Activated T-cell treated with anti-CD3 and anti-CD28 coated beads, Interleukin-2, amount 50 U/mL, for 24 hours (primary cell): ENCODE measurements at regions not wholly inside any gene's neighbourhood (a gene's known extent, or its start where the extent isn't known, plus 50 kb on each side); places are given as distances from the start of the nearest gene placed in this dataset.

Source experiments
- DNase-seq: peaks from one replicate; pipeline ENCODE4 v3.0.0-alpha.2; 2020
- H3K27ac Mint-ChIP-seq: 2 replicates; pipeline ENCODE4 v1.8.0; 2020; ENCODE audit warnings: mild to moderate bottlenecking, mixed read lengths
- H3K27me3 Mint-ChIP-seq: 2 replicates; pipeline ENCODE4 v1.8.0; 2020; ENCODE audit warnings: mixed read lengths
- H3K36me3 Mint-ChIP-seq: 2 replicates; pipeline ENCODE4 v1.8.0; 2020; ENCODE audit warnings: low read depth, mixed read lengths
- H3K4me1 Mint-ChIP-seq: 2 replicates; pipeline ENCODE4 v1.8.0; 2020; ENCODE audit warnings: low read depth, mixed read lengths
- H3K4me3 Mint-ChIP-seq: 2 replicates; pipeline ENCODE4 v1.8.0; 2020; ENCODE audit warnings: mild to moderate bottlenecking, moderate library complexity, mixed read lengths
- H3K9me3 Mint-ChIP-seq: 2 replicates; pipeline ENCODE4 v1.8.0; 2020; ENCODE audit warnings: mixed read lengths

DNA sequence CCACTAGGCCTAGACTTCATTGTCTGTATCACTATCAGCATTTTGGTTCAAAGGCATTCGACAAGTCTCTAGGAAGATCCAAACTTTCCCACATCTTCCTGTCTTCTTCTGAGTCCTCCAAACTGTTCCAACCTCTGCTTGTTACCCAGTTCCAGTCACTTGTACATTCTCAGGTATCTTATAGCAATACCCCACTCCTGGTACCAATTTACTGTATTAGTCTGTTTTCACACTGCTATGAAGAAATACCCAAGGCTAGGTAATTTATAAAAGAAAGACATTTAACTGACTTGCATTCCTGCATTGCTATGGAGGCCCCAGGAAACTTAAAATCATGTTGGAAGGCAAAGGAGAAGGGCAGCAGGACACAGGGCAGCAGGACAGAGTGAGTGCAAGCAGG, 293.9 kb downstream of the ARAP2 start:
- no peak overlapping the region for H3K27ac Mint-ChIP-seq
- DNase-seq, result no peak
- H3K36me3 Mint-ChIP-seq, result no peaks in the 10 kb centered on the region
- no peaks in the 10 kb centered on the region for H3K4me1 Mint-ChIP-seq
- no peak overlapping the region for H3K4me3 Mint-ChIP-seq
- peaks cover 15% of the 10 kb centered on the region for H3K9me3 Mint-ChIP-seq
- H3K27me3 Mint-ChIP-seq, result no peaks in the 10 kb centered on the region

GRCh38 chr4:35952751-35953150, 291.6 kb downstream of the ARAP2 start:
- H3K9me3 Mint-ChIP-seq, result peaks cover 30% of the 10 kb centered on the region
- H3K36me3 Mint-ChIP-seq, result no peaks in the 10 kb centered on the region

DNA sequence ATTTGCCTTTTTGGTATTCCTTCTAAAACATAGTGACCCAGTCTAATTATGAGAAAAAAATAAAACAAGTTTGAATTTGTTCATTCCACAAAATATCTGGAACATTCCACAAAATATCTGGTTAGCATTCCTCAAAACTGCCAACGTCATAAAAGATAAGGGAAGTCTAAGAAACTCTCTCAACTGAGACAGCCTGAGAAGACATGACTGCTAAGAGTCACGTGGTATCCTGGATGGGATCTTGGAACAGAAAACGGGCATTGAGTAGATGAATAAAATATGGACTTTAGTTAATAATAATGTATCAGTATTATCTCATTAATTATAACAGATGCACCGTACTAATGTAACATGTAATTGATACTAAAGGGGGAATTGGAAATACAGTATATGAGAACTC, 280.9 kb downstream of the ARAP2 start:
- no peak overlapping the region for H3K27ac Mint-ChIP-seq
- H3K9me3 Mint-ChIP-seq, result no peaks in the 10 kb centered on the region
- H3K36me3 Mint-ChIP-seq, result no peaks in the 10 kb centered on the region
- no peak for DNase-seq
- no peak overlapping the region for H3K4me3 Mint-ChIP-seq
- no peaks in the 10 kb centered on the region for H3K27me3 Mint-ChIP-seq
- peaks cover 6% of the 10 kb centered on the region for H3K4me1 Mint-ChIP-seq

More at GRCh38 chr4:35952751-35953150, 291.6 kb downstream of the ARAP2 start:
- Mint-ChIP-seq H3K27me3 (no peaks in the 10 kb centered on the region), H3K27ac (no peak overlapping the region), H3K4me1 (no peaks in the 10 kb centered on the region), H3K4me3 (no peak overlapping the region)
- DNase-seq, result no peak

- H3K9me3 Mint-ChIP-seq, result no peaks in the 10 kb centered on the region
- DNase-seq, result no peak
- no peak overlapping the region for H3K4me3 Mint-ChIP-seq
- H3K4me1 Mint-ChIP-seq, result peaks cover 6% of the 10 kb centered on the region
- no peak overlapping the region for H3K27ac Mint-ChIP-seq
- no peaks in the 10 kb centered on the region for H3K36me3 Mint-ChIP-seq
- no peaks in the 10 kb centered on the region for H3K27me3 Mint-ChIP-seq
These were observed 280.3 kb downstream of the ARAP2 start for GRCh38 chr4:35963974-35964515.

GRCh38 chr4:35965300-35965699, 279.0 kb downstream of the ARAP2 start:
- H3K27ac Mint-ChIP-seq, result no peak overlapping the region
- no peaks in the 10 kb centered on the region for H3K9me3 Mint-ChIP-seq
- DNase-seq, result no peak
- H3K4me3 Mint-ChIP-seq, result no peak overlapping the region
- H3K36me3 Mint-ChIP-seq, result no peaks in the 10 kb centered on the region
- H3K4me1 Mint-ChIP-seq, result peaks cover 7% of the 10 kb centered on the region
- H3K27me3 Mint-ChIP-seq, result no peaks in the 10 kb centered on the region

DNA sequence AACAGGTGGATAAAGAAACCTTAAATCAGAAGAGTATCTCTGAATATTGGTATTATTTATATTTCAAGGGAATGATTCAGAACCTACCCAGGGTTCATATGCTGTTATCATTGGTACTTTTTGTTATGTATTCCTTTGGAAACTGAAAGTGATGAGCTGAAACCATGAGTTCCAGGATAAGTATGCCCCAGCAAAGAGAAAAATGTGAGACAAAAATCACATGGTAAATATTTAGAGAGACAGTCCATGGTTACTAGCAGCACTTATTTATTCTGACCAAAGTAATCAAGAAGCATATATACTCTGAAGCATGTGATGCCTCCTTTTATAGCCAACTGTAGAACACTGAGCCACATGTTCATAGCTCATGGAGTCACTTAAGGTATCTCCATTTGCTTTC, 277.7 kb downstream of the ARAP2 start:
- no peak overlapping the region for H3K27ac Mint-ChIP-seq
- H3K36me3 Mint-ChIP-seq, result no peaks in the 10 kb centered on the region
- DNase-seq, result no peak
- no peak overlapping the region for H3K4me3 Mint-ChIP-seq
- no peaks in the 10 kb centered on the region for H3K27me3 Mint-ChIP-seq
- no peaks in the 10 kb centered on the region for H3K9me3 Mint-ChIP-seq
- H3K4me1 Mint-ChIP-seq, result peaks cover 12% of the 10 kb centered on the region

- Mint-ChIP-seq H3K27ac (peak overlapping the region; percentile 63), H3K36me3 (no peaks in the 10 kb centered on the region), H3K4me3 (no peak overlapping the region), H3K4me1 (peaks cover 14% of the 10 kb centered on the region), H3K27me3 (no peaks in the 10 kb centered on the region), H3K9me3 (no peaks in the 10 kb centered on the region)
- DNase-seq, result no peak
These were observed 273.9 kb downstream of the ARAP2 start for GRCh38 chr4:35970366-35970960.

GRCh38 chr4:35972814-35973213, 271.5 kb downstream of the ARAP2 start:
- Mint-ChIP-seq H3K9me3 (no peaks in the 10 kb centered on the region), H3K27ac (no peak overlapping the region), H3K4me1 (peaks cover 23% of the 10 kb centered on the region), H3K4me3 (no peak overlapping the region), H3K27me3 (no peaks in the 10 kb centered on the region), H3K36me3 (no peaks in the 10 kb centered on the region)
- DNase-seq, result no peak

DNA sequence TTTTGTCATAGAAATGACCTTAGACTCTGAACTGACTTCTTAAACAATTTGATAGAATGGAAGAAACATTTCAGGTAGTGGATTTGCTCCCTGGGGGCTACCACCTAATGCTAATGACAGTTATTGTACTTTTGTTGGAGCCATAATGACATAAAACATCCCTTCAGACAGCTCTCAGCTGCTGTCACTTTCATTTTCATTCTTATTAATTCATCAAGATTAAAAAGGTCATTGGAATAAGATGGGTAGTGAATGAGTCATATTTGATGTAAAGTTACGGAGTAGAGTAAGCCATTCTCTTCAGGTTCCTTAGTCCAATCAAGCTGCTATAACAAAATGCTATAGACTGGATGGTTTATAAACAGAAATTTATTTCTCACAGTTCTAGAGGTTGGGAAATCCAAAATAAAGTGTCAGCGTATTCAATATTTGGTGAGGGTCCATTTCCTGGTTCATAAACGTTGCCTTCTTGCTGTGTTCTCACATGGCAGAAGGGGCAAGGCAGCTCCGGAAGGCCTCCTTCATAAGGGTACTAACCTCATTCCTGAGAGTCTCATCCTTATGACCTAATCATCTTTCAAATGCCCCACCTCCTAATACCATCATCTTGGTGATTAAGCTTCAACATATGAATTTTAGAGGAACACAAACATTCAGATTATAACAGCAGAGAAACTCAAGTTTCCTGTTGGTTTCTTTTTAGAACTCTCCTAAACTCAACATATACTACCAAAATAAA, 268.5 kb downstream of the ARAP2 start:
- H3K4me3 Mint-ChIP-seq, result no peak overlapping the region
- peak overlapping the region; percentile 72 for H3K27ac Mint-ChIP-seq
- H3K4me1 Mint-ChIP-seq, result peaks cover 17% of the 10 kb centered on the region
- no peaks in the 10 kb centered on the region for H3K36me3 Mint-ChIP-seq
- DNase-seq, result no peak
- no peaks in the 10 kb centered on the region for H3K9me3 Mint-ChIP-seq
- H3K27me3 Mint-ChIP-seq, result no peaks in the 10 kb centered on the region

DNA sequence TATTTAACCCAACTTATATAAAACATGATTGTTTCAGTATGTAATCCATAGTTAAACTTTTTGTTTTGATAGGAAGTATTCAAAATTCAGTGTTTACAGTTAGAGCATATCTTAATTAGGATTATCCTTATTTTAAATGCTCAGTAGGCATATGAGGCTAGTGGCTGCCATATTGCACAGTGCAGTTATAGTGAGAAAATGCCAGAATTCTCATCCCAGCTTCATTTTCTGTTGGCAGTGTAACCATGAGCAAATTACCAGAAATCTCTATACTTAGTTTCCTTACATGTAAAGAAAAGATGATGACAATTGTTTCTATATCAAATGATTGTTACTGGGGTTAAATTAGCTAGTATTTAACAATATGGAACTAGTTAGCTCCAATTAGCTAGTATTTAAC, 265.8 kb downstream of the ARAP2 start:
- DNase-seq, result no peak
- Mint-ChIP-seq H3K27me3 (no peaks in the 10 kb centered on the region), H3K36me3 (no peaks in the 10 kb centered on the region), H3K4me3 (no peak overlapping the region), H3K4me1 (peaks cover 20% of the 10 kb centered on the region), H3K9me3 (no peaks in the 10 kb centered on the region), H3K27ac (no peak overlapping the region)

- no peaks in the 10 kb centered on the region for H3K36me3 Mint-ChIP-seq
- H3K27ac Mint-ChIP-seq, result no peak overlapping the region
- DNase-seq, result no peak
- H3K4me3 Mint-ChIP-seq, result no peak overlapping the region
- H3K4me1 Mint-ChIP-seq, result peaks cover 3% of the 10 kb centered on the region
- no peaks in the 10 kb centered on the region for H3K27me3 Mint-ChIP-seq
- peaks cover 3% of the 10 kb centered on the region for H3K9me3 Mint-ChIP-seq
These were observed 262.0 kb downstream of the ARAP2 start for GRCh38 chr4:35982318-35982717.

DNA sequence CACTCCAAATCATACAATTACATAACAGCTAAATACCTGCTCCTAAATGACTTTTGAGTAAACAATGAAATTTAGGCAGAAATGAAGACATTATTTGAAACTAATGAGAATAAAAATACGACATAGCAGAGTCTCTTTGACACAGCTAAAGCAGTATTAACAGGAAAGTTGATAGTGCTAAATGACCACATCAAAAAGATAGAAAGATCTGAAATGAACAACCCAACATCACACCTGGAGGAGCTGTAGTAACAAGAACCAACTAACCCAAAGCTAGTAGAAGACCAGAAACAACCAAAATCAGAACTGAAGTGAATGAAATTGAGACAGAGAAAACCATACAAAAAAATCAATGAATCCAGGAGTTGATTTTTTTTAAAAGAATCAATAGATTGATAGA, 257.8 kb downstream of the ARAP2 start:
- peaks cover 1% of the 10 kb centered on the region for H3K4me1 Mint-ChIP-seq
- H3K9me3 Mint-ChIP-seq, result peaks cover 3% of the 10 kb centered on the region
- no peak for DNase-seq
- H3K4me3 Mint-ChIP-seq, result no peak overlapping the region
- H3K36me3 Mint-ChIP-seq, result no peaks in the 10 kb centered on the region
- no peaks in the 10 kb centered on the region for H3K27me3 Mint-ChIP-seq
- no peak overlapping the region for H3K27ac Mint-ChIP-seq

DNA sequence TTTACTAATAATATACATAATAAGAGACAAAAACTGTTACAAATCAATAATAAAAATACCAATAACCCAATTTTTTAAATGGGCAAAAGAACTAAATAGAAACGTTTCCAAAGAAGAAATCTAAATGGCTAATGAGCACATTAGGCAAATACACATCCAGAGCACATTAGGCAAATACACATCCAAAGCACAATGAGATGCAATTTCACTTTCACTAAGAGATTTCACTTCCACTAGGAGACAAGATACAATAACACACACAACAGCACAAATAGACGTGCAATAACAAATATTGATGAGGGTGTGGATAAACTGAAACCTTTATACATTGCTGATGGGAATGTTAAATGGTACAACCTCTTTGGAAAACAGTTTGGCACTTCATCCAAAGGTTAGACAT, 250.7 kb downstream of the ARAP2 start:
- Mint-ChIP-seq H3K4me1 (no peaks in the 10 kb centered on the region), H3K27me3 (no peaks in the 10 kb centered on the region), H3K9me3 (no peaks in the 10 kb centered on the region), H3K4me3 (no peak overlapping the region), H3K27ac (no peak overlapping the region), H3K36me3 (no peaks in the 10 kb centered on the region)
- DNase-seq, result no peak

GRCh38 chr4:36000941-36001557, 243.3 kb downstream of the ARAP2 start:
- Mint-ChIP-seq H3K9me3 (no peaks in the 10 kb centered on the region), H3K27me3 (no peaks in the 10 kb centered on the region), H3K36me3 (no peaks in the 10 kb centered on the region), H3K4me1 (no peaks in the 10 kb centered on the region), H3K27ac (no peak overlapping the region), H3K4me3 (no peak overlapping the region)
- no peak for DNase-seq

GRCh38 chr4:36003051-36003450, 241.3 kb downstream of the ARAP2 start:
- Mint-ChIP-seq H3K36me3 (no peaks in the 10 kb centered on the region), H3K9me3 (no peaks in the 10 kb centered on the region), H3K4me3 (no peak overlapping the region), H3K4me1 (no peaks in the 10 kb centered on the region), H3K27ac (no peak overlapping the region), H3K27me3 (no peaks in the 10 kb centered on the region)
- DNase-seq, result no peak
